ENCODE measurements at regions not wholly inside any gene's neighbourhood (a gene's known extent, or its start where the extent isn't known, plus 50 kb on each side); places are given as distances from the start of the nearest gene placed in this dataset.

GRCh38 chr6:119627908-119628669 is 278.5 kb upstream of the MAN1A1 start:
- intact Hi-C loops (cut with micrococcal nuclease), result loop anchor here (1.0 to 5.0 kb wide), 5 partner anchors 85 to 481 kb away; no protein-coding TSS in a partner anchor
- no peaks in the 10 kb centered on the region for H3K27me3 ChIP-seq (ENCODE audit: control insufficient read depth in 2 of 2, insufficient read depth in 2 of 2, low read length in 2 of 2)
- H3K36me3 ChIP-seq (ENCODE audit: control insufficient read depth, insufficient read depth, low read length), result no peaks in the 10 kb centered on the region
- CTCF ChIA-PET (ENCODE audit: low intra/inter-chr PET ratio), result no interaction called here
- peaks cover 4% of the 10 kb centered on the region; the same call in 1 of the 2 replicates for H3K9me3 ChIP-seq (replicated peaks; ENCODE audit: control insufficient read depth, insufficient read depth, low read depth, low read length)
- FAIRE-seq (peak; percentile 75), DNase-seq (ENCODE audit: extremely low read depth in 1 of 4, low spot score in 3 of 4) (peak; percentile 58 to 84 (median 63)), ATAC-seq (peak; percentile 91)
- H3K9me1 ChIP-seq (ENCODE audit: control insufficient read depth, insufficient read depth, low read length), result no peaks in the 10 kb centered on the region
- H3K4me3 ChIP-seq, result no peak overlapping the region
- H3K27ac ChIP-seq (ENCODE audit: extremely low read depth, low read depth, low read length), result peak overlapping the region; percentile 89
- in situ Hi-C loops (cut with MboI), result no loop called here
- H4K20me1 ChIP-seq (replicated peaks; ENCODE audit: control insufficient read depth, insufficient read depth, low read length), result no peaks in the 10 kb centered on the region
- H3K4me2 ChIP-seq (ENCODE audit: insufficient read depth, low read length), result peak overlapping the region; percentile 73
- peaks cover 8 to 31% of the 10 kb centered on the region in 2 experiments; a peak in 3 of 5 replicates for H3K4me1 ChIP-seq (replicated peaks in 1 of 2; ENCODE audit: control insufficient read depth in 2 of 2, insufficient read depth in 2 of 2, low read length in 2 of 2)
- BruUV-seq (replicated peaks), result no TSS peak
- H2AFZ ChIP-seq (ENCODE audit: low read depth, low read length), result peak overlapping the region; percentile 66
- 5% methylated on average over 5 of the region's 5 CpGs for WGBS (ENCODE audit: insufficient coverage, low coverage, missing lambda C conversion rate)
- no peaks in the 10 kb centered on the region for H3K79me2 ChIP-seq (ENCODE audit: control insufficient read depth, insufficient read depth, low read length)
- peak overlapping the region; percentile 23 to 70; a peak in 3 of 4 replicates for H3K9ac ChIP-seq (ENCODE audit: insufficient read depth in 1 of 2, low read depth in 2 of 2, low read length in 2 of 2)
- POLR2A ChIA-PET, result interaction anchor here (0.5 to 1.7 kb wide), 12 partner anchors 11 to 490 kb away, joined by 3 to 7 read pairs (median 3); no protein-coding TSS in a partner anchor
- TF ChIP-seq TEAD4 (IDR thresholded peaks at IDR 0.05; ENCODE audit: low read length), result peak; percentile 58
- TF ChIP-seq TEAD4 (CRISPR knock-in tag; IDR thresholded peaks at IDR 0.05; ENCODE audit: borderline replicate concordance), result no peak
- no peak for TF ChIP-seq MTA3 (IDR thresholded peaks at IDR 0.05; ENCODE audit: borderline replicate concordance)
- 0 out of 2 replicates have a peak, but pooled peaks have one; percentile 13 for TF ChIP-seq BACH1 (tag; IDR thresholded peaks at IDR 0.05)
- no peak for TF ChIP-seq ZNF77 (CRISPR knock-in tag; IDR thresholded peaks at IDR 0.05)
- no peak for TF ChIP-seq RAD51 (IDR thresholded peaks at IDR 0.05; ENCODE audit: borderline replicate concordance, low read depth)
- TF ChIP-seq CXXC5 (CRISPR knock-in tag; IDR thresholded peaks at IDR 0.05), result no peak; the same call in 1 of the 2 replicates
- TF ChIP-seq ZBTB26 (CRISPR knock-in tag; IDR thresholded peaks at IDR 0.05), result no peak
- TF ChIP-seq ESRRB (CRISPR knock-in tag; IDR thresholded peaks at IDR 0.05; ENCODE audit: borderline replicate concordance), result no peak
- no peak for TF ChIP-seq ZBTB17 (CRISPR knock-in tag; IDR thresholded peaks at IDR 0.05)
- TF ChIP-seq JUN (IDR thresholded peaks at IDR 0.05; ENCODE audit: borderline replicate concordance, low read depth, low read length), result peak; percentile 95
- TF ChIP-seq JUN (CRISPR knock-in tag; IDR thresholded peaks at IDR 0.05; ENCODE audit: borderline replicate concordance), result 0 out of 2 replicates have a peak, but pooled peaks have one; percentile 70
- TF ChIP-seq ADNP (tag; IDR thresholded peaks at IDR 0.05), result no peak
- TF ChIP-seq AFF4 (CRISPR knock-in tag; IDR thresholded peaks at IDR 0.05), result 0 out of 2 replicates have a peak, but pooled peaks have one; percentile 22
- TF ChIP-seq HNRNPH1 (optimal IDR thresholded peaks at IDR 0.05; ENCODE audit: low read depth, low read length), result no peak
- no peak for TF ChIP-seq ZNF699 (CRISPR knock-in tag; IDR thresholded peaks at IDR 0.05; ENCODE audit: insufficient replicate concordance)
- TF ChIP-seq SRSF9 (IDR thresholded peaks at IDR 0.05; ENCODE audit: borderline replicate concordance, low read depth, low read length), result no peak
- 0 out of 2 replicates have a peak, but pooled peaks have one; percentile 54 for TF ChIP-seq CC2D1A (IDR thresholded peaks at IDR 0.05)
- TF ChIP-seq TRIM24 (IDR thresholded peaks at IDR 0.05), result peak; percentile 42 to 61; a peak in 1 of 4 replicates
